Peyer's patch (tissue), 4 donors: ENCODE measurements at regions not wholly inside any gene's neighbourhood (a gene's known extent, or its start where the extent isn't known, plus 50 kb on each side); places are given as distances from the start of the nearest gene placed in this dataset.

ENCODE experiments used
- POLR2A ChIP-seq, 2 donors: fragments of 450-650 bp; IDR thresholded peaks; one replicate each; pipeline ENCODE4 v1.5.1; 2017; ENCODE audit warnings: antibody characterized with exemption in 2 of 2, mild to moderate bottlenecking in 2 of 2, moderate library complexity in 2 of 2
- TF ChIP-seq, protein P1 (sequence below), 6 experiments: fragments of 450-650 bp in 4 of 6; fragments of 200-600 bp in 2 of 6; sonication (generic) in 1 of 6; IDR thresholded peaks; one replicate each; pipeline ENCODE4 v1.5.1; 2017 to 2019; ENCODE audit warnings: antibody characterized with exemption in 6 of 6, mild to moderate bottlenecking in 3 of 6, moderate library complexity in 1 of 6

DNA sequence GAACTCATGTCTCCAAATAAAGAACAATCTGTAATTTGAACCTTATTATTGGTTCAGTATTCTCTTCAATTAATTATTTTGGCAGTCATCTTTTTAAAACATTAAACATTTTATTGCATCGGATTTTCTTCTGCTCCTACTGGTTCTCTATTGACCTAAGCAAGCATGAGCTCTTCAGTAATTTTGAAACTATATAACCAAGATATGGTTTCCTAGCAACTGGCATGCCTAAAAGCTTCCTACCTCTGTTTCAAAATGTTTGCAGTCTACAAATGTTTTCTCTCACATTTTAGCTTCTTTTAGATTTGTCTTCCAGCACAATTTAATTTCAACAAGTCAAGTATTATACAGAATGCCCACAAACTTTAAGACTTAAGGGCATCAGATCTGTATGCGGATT, 371.3 kb downstream of the GPM6A start:
- TF ChIP-seq, protein P1, sequence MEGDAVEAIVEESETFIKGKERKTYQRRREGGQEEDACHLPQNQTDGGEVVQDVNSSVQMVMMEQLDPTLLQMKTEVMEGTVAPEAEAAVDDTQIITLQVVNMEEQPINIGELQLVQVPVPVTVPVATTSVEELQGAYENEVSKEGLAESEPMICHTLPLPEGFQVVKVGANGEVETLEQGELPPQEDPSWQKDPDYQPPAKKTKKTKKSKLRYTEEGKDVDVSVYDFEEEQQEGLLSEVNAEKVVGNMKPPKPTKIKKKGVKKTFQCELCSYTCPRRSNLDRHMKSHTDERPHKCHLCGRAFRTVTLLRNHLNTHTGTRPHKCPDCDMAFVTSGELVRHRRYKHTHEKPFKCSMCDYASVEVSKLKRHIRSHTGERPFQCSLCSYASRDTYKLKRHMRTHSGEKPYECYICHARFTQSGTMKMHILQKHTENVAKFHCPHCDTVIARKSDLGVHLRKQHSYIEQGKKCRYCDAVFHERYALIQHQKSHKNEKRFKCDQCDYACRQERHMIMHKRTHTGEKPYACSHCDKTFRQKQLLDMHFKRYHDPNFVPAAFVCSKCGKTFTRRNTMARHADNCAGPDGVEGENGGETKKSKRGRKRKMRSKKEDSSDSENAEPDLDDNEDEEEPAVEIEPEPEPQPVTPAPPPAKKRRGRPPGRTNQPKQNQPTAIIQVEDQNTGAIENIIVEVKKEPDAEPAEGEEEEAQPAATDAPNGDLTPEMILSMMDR (IDR thresholded peaks at IDR 0.05), result no peak
- TF ChIP-seq POLR2A (IDR thresholded peaks at IDR 0.05), result no peak
